Peyer's patch (tissue), 4 donors: ENCODE measurements at regions not wholly inside any gene's neighbourhood (a gene's known extent, or its start where the extent isn't known, plus 50 kb on each side); places are given as distances from the start of the nearest gene placed in this dataset.
"Not testable (repeated sequence)": the region's sequence is repeated elsewhere in the genome, so short reads cannot be mapped to it uniquely, and the experiment has no call there.

Source experiments
- POLR2A ChIP-seq, 2 donors: fragments of 450-650 bp; IDR thresholded peaks; one replicate each; pipeline ENCODE4 v1.5.1; 2017; ENCODE audit warnings: antibody characterized with exemption in 2 of 2, mild to moderate bottlenecking in 2 of 2, moderate library complexity in 2 of 2
- TF ChIP-seq, protein P1 (sequence below), 6 experiments: fragments of 450-650 bp in 4 of 6; fragments of 200-600 bp in 2 of 6; sonication (generic) in 1 of 6; IDR thresholded peaks; one replicate each; pipeline ENCODE4 v1.5.1; 2017 to 2019; ENCODE audit warnings: antibody characterized with exemption in 6 of 6, mild to moderate bottlenecking in 3 of 6, moderate library complexity in 1 of 6

DNA sequence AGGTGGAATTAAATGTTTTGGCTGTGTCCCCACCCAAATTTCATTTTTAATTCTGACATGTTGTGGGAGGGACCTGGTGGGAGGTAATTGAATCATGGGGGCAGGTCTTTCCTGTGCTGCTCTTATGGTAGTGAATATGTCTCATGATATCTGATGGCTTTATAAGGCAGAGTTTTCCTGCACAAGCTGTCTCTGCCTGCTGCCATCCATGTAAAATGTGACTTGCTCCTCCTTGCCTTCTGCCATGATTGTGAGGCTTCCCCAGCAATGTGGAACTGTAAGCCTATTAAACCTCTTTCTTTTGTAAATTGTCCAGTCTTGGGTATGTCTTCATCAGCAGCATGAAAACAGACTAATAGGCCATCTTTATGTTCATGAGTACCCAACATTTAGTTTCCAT is 172.2 kb downstream of the ETV1 start:
- TF ChIP-seq, protein P1, sequence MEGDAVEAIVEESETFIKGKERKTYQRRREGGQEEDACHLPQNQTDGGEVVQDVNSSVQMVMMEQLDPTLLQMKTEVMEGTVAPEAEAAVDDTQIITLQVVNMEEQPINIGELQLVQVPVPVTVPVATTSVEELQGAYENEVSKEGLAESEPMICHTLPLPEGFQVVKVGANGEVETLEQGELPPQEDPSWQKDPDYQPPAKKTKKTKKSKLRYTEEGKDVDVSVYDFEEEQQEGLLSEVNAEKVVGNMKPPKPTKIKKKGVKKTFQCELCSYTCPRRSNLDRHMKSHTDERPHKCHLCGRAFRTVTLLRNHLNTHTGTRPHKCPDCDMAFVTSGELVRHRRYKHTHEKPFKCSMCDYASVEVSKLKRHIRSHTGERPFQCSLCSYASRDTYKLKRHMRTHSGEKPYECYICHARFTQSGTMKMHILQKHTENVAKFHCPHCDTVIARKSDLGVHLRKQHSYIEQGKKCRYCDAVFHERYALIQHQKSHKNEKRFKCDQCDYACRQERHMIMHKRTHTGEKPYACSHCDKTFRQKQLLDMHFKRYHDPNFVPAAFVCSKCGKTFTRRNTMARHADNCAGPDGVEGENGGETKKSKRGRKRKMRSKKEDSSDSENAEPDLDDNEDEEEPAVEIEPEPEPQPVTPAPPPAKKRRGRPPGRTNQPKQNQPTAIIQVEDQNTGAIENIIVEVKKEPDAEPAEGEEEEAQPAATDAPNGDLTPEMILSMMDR (IDR thresholded peaks at IDR 0.05): not testable (repeated sequence)
- TF ChIP-seq POLR2A (IDR thresholded peaks at IDR 0.05): not testable (repeated sequence)
